ENCODE measurements at regions not wholly inside any gene's neighbourhood (a gene's known extent, or its start where the extent isn't known, plus 50 kb on each side); places are given as distances from the start of the nearest gene placed in this dataset.

DNA sequence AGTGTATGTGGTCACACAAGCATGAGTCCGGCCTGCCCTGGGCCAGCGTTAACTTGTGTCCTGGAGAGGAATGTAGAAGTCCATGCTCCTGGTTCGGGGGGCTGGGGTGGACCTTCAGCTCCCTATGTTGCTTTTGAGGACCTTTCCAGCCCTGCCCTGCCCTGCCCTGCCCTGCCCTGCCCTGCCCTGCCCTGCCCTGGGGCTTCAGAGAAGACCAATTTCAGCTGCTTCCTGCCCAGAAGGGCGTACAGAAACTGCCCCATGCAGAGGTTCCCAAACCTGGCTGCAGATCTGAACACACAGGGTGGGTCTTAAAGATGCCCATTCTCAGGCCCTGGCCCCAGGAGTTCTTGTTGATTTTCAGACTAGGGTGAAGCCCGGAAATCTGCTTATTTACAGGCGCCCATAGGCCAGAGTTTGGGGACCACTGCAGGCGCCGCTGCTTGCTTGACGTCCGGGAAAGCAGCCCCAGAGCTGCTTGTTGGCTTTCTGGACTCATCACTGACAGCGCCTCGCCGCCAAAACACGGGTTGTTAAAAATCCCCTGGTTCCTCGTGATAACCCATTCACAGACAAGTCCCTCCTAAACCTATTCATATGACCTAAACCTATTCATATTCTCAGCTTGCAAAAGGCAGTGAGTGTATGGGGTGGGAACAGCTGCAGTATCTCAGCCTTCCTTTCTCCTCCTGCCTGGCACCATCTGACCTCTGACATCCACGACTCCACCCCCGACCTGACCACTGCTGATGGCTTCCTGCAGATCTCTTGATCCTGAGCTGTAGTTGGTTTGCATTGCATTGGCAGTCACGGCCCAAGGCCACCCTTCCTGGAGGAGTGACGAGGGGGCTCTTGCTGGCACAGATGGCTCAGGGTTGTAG is 198.3 kb downstream of the GLI2 start:
- DNase-seq (ENCODE audit: low spot score) (no peak), ATAC-seq (no peak)
- Mint-ChIP-seq H3K4me1 (peaks cover 26% of the 10 kb centered on the region), H3K27me3 (ENCODE audit: low read depth) (no peaks in the 10 kb centered on the region), H3K9me3 (peaks cover 7% of the 10 kb centered on the region), H3K4me3 (no peak overlapping the region), H3K27ac (no peak overlapping the region), H3K36me3 (peaks cover 26% of the 10 kb centered on the region)
- TF ChIP-seq ZNF281 (CRISPR knock-in tag; IDR thresholded peaks at IDR 0.05) (no peak), ZNF396 (CRISPR knock-in tag; IDR thresholded peaks at IDR 0.05; ENCODE audit: borderline replicate concordance) (no peak), ATF6 (CRISPR knock-in tag; IDR thresholded peaks at IDR 0.05) (no peak), RELA (CRISPR knock-in tag; IDR thresholded peaks at IDR 0.05; ENCODE audit: borderline replicate concordance) (no peak), CREB1 (CRISPR knock-in tag; IDR thresholded peaks at IDR 0.05) (no peak), ETV6 (CRISPR knock-in tag; IDR thresholded peaks at IDR 0.05) (no peak), ESRRA (CRISPR knock-in tag; IDR thresholded peaks at IDR 0.05; ENCODE audit: borderline replicate concordance) (no peak), FOXJ3 (CRISPR knock-in tag; IDR thresholded peaks at IDR 0.05; ENCODE audit: borderline replicate concordance) (no peak), ZBTB21 (CRISPR knock-in tag; IDR thresholded peaks at IDR 0.05; ENCODE audit: borderline replicate concordance) (no peak), MXD4 (CRISPR knock-in tag; IDR thresholded peaks at IDR 0.05; ENCODE audit: borderline replicate concordance) (no peak), ZNF263 (CRISPR knock-in tag; IDR thresholded peaks at IDR 0.05; ENCODE audit: low read depth) (no peak)
- TF ChIP-seq, protein P1, sequence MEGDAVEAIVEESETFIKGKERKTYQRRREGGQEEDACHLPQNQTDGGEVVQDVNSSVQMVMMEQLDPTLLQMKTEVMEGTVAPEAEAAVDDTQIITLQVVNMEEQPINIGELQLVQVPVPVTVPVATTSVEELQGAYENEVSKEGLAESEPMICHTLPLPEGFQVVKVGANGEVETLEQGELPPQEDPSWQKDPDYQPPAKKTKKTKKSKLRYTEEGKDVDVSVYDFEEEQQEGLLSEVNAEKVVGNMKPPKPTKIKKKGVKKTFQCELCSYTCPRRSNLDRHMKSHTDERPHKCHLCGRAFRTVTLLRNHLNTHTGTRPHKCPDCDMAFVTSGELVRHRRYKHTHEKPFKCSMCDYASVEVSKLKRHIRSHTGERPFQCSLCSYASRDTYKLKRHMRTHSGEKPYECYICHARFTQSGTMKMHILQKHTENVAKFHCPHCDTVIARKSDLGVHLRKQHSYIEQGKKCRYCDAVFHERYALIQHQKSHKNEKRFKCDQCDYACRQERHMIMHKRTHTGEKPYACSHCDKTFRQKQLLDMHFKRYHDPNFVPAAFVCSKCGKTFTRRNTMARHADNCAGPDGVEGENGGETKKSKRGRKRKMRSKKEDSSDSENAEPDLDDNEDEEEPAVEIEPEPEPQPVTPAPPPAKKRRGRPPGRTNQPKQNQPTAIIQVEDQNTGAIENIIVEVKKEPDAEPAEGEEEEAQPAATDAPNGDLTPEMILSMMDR (IDR thresholded peaks at IDR 0.05), result no peak
- TF ChIP-seq, protein P2, sequence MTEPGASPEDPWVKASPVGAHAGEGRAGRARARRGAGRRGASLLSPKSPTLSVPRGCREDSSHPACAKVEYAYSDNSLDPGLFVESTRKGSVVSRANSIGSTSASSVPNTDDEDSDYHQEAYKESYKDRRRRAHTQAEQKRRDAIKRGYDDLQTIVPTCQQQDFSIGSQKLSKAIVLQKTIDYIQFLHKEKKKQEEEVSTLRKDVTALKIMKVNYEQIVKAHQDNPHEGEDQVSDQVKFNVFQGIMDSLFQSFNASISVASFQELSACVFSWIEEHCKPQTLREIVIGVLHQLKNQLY (CRISPR knock-in tag; IDR thresholded peaks at IDR 0.05), result no peak
- ChIA-PET POLR2A (no interaction called here), CTCF (interaction anchor here (0.6 to 1.3 kb wide), 3 partner anchors 24 to 223 kb away, joined by 4 to 5 read pairs (median 4); no protein-coding TSS in a partner anchor)

DNA sequence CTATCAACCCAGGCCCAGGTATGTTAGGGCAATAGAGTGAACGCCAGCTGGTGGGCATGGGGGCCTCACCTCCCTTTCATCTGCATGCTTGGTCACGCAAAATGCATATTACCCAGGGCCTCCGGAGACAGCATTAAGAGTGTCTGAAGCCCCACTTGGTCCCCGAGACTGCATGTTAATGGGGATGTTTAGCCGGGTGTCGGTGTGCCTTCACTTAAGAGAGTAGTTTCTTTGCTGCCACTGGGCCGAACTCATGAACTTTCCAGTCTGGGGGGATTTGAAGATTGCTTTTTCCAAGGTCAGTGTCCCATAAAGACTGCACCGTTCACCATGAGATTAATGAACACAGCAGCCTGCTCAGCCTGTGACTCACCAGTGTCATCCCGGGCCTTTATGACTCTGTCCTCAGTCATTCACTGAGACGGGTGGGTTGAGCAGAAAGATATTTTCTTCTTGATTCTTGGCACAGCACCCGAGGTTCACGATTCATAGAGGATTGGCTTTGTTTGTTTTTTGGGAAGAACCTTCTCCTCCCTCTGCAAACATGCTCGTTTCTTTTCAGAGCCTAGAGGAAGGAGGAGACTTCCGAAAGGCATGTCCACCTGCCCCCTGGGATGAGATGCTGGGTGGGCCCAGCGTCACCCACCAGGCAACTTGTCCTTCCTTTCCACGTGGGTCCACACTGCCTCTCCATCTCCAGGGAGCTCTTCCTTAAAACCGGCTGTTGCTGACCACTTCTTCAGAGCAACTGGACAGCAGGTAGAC is 199.1 kb downstream of the GLI2 start:
- DNase-seq (ENCODE audit: low spot score) (no peak), ATAC-seq (no peak)
- Mint-ChIP-seq H3K9me3 (peaks cover 7% of the 10 kb centered on the region), H3K4me1 (peaks cover 32% of the 10 kb centered on the region), H3K36me3 (peaks cover 19% of the 10 kb centered on the region), H3K27me3 (ENCODE audit: low read depth) (no peaks in the 10 kb centered on the region), H3K27ac (peak overlapping the region; percentile 49), H3K4me3 (no peak overlapping the region)
- CTCF ChIA-PET, result interaction anchor here (1.3 kb wide), 1 partner anchor 30 kb away, joined by 4 read pairs; no protein-coding TSS in a partner anchor
- TF ChIP-seq IRF1 (CRISPR knock-in tag; IDR thresholded peaks at IDR 0.05), result no peak
- TF ChIP-seq, protein P2 (CRISPR knock-in tag; IDR thresholded peaks at IDR 0.05), result no peak
- TF ChIP-seq KAT7 (CRISPR knock-in tag; IDR thresholded peaks at IDR 0.05; ENCODE audit: borderline replicate concordance), result no peak
- no peak for TF ChIP-seq CREM (CRISPR knock-in tag; IDR thresholded peaks at IDR 0.05)
- no peak for TF ChIP-seq FOXJ3 (CRISPR knock-in tag; IDR thresholded peaks at IDR 0.05; ENCODE audit: borderline replicate concordance)
- TF ChIP-seq TEAD4 (CRISPR knock-in tag; IDR thresholded peaks at IDR 0.05), result no peak
- TF ChIP-seq OVOL2 (CRISPR knock-in tag; IDR thresholded peaks at IDR 0.05; ENCODE audit: borderline replicate concordance), result no peak
- no peak for TF ChIP-seq USF1 (CRISPR knock-in tag; IDR thresholded peaks at IDR 0.05)
- POLR2A ChIA-PET, result no interaction called here
